PFSK-1 (cell line): ENCODE measurements at regions not wholly inside any gene's neighbourhood (a gene's known extent, or its start where the extent isn't known, plus 50 kb on each side); places are given as distances from the start of the nearest gene placed in this dataset.

Source experiments
- SIN3A ChIP-seq: IDR thresholded peaks from 2 replicates; pipeline ENCODE4 v1.6.1; 2012; ENCODE audit warnings: mild to moderate bottlenecking, low read length, moderate library complexity, borderline replicate concordance; ENCODE audit not compliant: insufficient read depth
- TAF1 ChIP-seq: IDR thresholded peaks from 2 replicates; pipeline ENCODE4 v1.6.1; 2012; ENCODE audit warnings: low read length, control low read depth, borderline replicate concordance; ENCODE audit not compliant: insufficient read depth

DNA sequence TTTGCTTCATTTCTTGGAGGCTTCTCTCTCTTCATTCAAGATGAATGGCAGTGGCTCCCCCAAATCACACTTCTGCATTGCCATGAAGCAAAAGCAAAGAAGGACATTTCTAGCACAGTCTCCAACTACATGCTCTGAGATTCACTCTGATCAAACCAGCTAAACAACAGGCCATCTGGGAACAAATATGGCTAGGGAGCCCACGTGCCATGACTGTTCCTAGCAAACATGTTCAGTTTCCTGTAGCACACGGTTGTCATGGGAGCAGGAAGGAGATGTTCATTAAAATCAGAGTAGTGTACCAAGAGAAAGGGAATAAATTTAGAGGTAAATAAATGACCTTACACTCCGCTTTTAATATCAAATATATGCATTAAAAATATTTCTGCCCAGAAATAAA is 327.3 kb downstream of the GBE1 start:
- TF ChIP-seq TAF1 (no peak), SIN3A (no peak)
